ENCODE measurements at regions not wholly inside any gene's neighbourhood (a gene's known extent, or its start where the extent isn't known, plus 50 kb on each side); places are given as distances from the start of the nearest gene placed in this dataset.

- H3K4me1 ChIP-seq = peaks cover 18 to 19% of the 10 kb centered on the region in 2 donors
- TF ChIP-seq CTCF (IDR thresholded peaks at IDR 0.05) (no peak), POLR2A (IDR thresholded peaks at IDR 0.05) (no peak)
- intact Hi-C loops (cut with DNase I) = no loop called here
- H3K4me3 ChIP-seq (replicated peaks in 1 of 3) = no peak overlapping the region
- H3K27me3 ChIP-seq = no peaks in the 10 kb centered on the region
- DNase-seq = no peak
- no peak overlapping the region for H3K27ac ChIP-seq
- no peaks in the 10 kb centered on the region for H3K9me3 ChIP-seq
- 86 to 89% methylated on average over 4 of the region's 4 CpGs for WGBS, 2 donors
- no peaks in the 10 kb centered on the region for H3K36me3 ChIP-seq
Observed at GRCh38 chr15:63434576-63435186, 53.0 kb upstream of the CA12 start.

- peaks cover 18 to 19% of the 10 kb centered on the region in 2 donors for H3K4me1 ChIP-seq
- no peak for DNase-seq
- no peaks in the 10 kb centered on the region for H3K27me3 ChIP-seq
- H3K36me3 ChIP-seq = no peaks in the 10 kb centered on the region
- no peaks in the 10 kb centered on the region for H3K9me3 ChIP-seq
- intact Hi-C loops (cut with DNase I) = no loop called here
- no peak for TF ChIP-seq CTCF (IDR thresholded peaks at IDR 0.05)
- TF ChIP-seq POLR2A (IDR thresholded peaks at IDR 0.05) = no peak
- H3K4me3 ChIP-seq (replicated peaks in 1 of 3) = no peak overlapping the region
- H3K27ac ChIP-seq = no peak overlapping the region
- 96 to 98% methylated on average over 9 of the region's 9 CpGs for WGBS, 2 donors
Observed at GRCh38 chr15:63435204-63435820, 53.7 kb upstream of the CA12 start.

- intact Hi-C loops (cut with DNase I) = no loop called here
- H3K27me3 ChIP-seq = no peaks in the 10 kb centered on the region
- TF ChIP-seq POLR2A (IDR thresholded peaks at IDR 0.05) (no peak), CTCF (IDR thresholded peaks at IDR 0.05) (no peak)
- H3K4me3 ChIP-seq (replicated peaks in 1 of 3) = no peak overlapping the region
- H3K4me1 ChIP-seq = peaks cover 18 to 19% of the 10 kb centered on the region in 2 donors
- no peaks in the 10 kb centered on the region for H3K9me3 ChIP-seq
- H3K27ac ChIP-seq = peak overlapping the region; percentile 65 to 83 (median 82)
- no peaks in the 10 kb centered on the region for H3K36me3 ChIP-seq
- 81 to 89% methylated on average over 2 of the region's 2 CpGs for WGBS, 2 donors
- DNase-seq = no peak
Observed at GRCh38 chr15:63436341-63436740, 54.7 kb upstream of the CA12 start.

- Histone ChIP-seq H3K27ac (peak overlapping the region; percentile 65 to 83 (median 82)), H3K4me3 (replicated peaks in 1 of 3) (no peak overlapping the region), H3K36me3 (no peaks in the 10 kb centered on the region), H3K9me3 (no peaks in the 10 kb centered on the region), H3K27me3 (no peaks in the 10 kb centered on the region), H3K4me1 (peaks cover 18 to 19% of the 10 kb centered on the region in 2 donors)
- 2 to 5% methylated on average over 2 to 3 of the region's 3 CpGs for WGBS, 2 donors
- intact Hi-C loops (cut with DNase I) = no loop called here
- DNase-seq = peak; percentile 90 to 92
- TF ChIP-seq CTCF (IDR thresholded peaks at IDR 0.05) (no peak), POLR2A (IDR thresholded peaks at IDR 0.05) (no peak)
Observed at GRCh38 chr15:63436872-63437375, 55.3 kb upstream of the CA12 start.
